Sigmoid colon (tissue), 6 donors: ENCODE measurements at regions not wholly inside any gene's neighbourhood (a gene's known extent, or its start where the extent isn't known, plus 50 kb on each side); places are given as distances from the start of the nearest gene placed in this dataset.

ENCODE experiments used
- DNase-seq: peaks from one replicate; pipeline ENCODE4 v3.0.0-alpha.2; 2019
- H3K27ac ChIP-seq, 4 donors: fragments of 200-600 bp; sonication (generic); one replicate each; pipeline ENCODE4 v1.5.1; 2016 to 2019; ENCODE audit warnings: mild to moderate bottlenecking in 1 of 4
- H3K27me3 ChIP-seq, 3 donors: fragments of 200-600 bp; sonication (generic); one replicate each; pipeline ENCODE4 v1.5.1; 2019; ENCODE audit warnings: mild to moderate bottlenecking in 1 of 3
- H3K36me3 ChIP-seq, 4 donors: fragments of 200-600 bp; sonication (generic); one replicate each; pipeline ENCODE4 v1.5.1; 2016 to 2019
- H3K4me1 ChIP-seq, 4 donors: fragments of 200-600 bp; sonication (generic); one replicate each; pipeline ENCODE4 v1.5.1; 2017 to 2019
- H3K4me3 ChIP-seq, 4 donors: fragments of 200-600 bp; sonication (generic); one replicate each; pipeline ENCODE4 v1.5.1; 2017 to 2019; ENCODE audit warnings: mild to moderate bottlenecking in 2 of 4, moderate library complexity in 1 of 4
- H3K9me3 ChIP-seq, 4 donors: fragments of 200-600 bp in 3 of 4; sonication (generic) in 3 of 4; one replicate each; pipeline versions ENCODE4 v1.5.1 to v1.6.1; 2013 to 2019
- EP300 ChIP-seq, 4 donors: sonication (generic); formaldehyde crosslinking; IDR thresholded peaks; one replicate each; pipeline ENCODE4 v1.6.1; 2017; ENCODE audit warnings: antibody characterized with exemption in 4 of 4
- POLR2A ChIP-seq, 2 donors: fragments of 450-650 bp; IDR thresholded peaks; one replicate each; pipeline ENCODE4 v1.6.1; 2016; ENCODE audit warnings: antibody characterized with exemption in 2 of 2, mild to moderate bottlenecking in 2 of 2, moderate library complexity in 2 of 2
- POLR2AphosphoS5 ChIP-seq, 4 donors: sonication (generic); formaldehyde crosslinking; IDR thresholded peaks; one replicate each; pipeline ENCODE4 v1.6.1; 2017; ENCODE audit warnings: antibody characterized with exemption in 4 of 4
- WGBS, 2 donors: extraction: QIAGEN DNeasy Blood & Tissue Kit; methylation state at CpG; one replicate each; pipeline ENCODE4 v1.1.7; 2013; 5-methylcytosine and 5-hydroxymethylcytosine counted together
- intact Hi-C: fragments of 100-400 bp; cut with DNase I; formaldehyde crosslinking; loops from one replicate; pipeline ENCODE4 v1.15.1; 2023
- TF ChIP-seq, protein P1 (sequence below), 4 experiments: fragments of 450-650 bp in 3 of 4; fragments of 200-600 bp in 1 of 4; IDR thresholded peaks; one replicate each; pipeline ENCODE4 v1.5.1; 2016 to 2019; ENCODE audit warnings: antibody characterized with exemption in 4 of 4, mild to moderate bottlenecking in 3 of 4, moderate library complexity in 2 of 4
- donor health status: healthy with polysubstance abuse.
- donor health status: healthy.

DNA sequence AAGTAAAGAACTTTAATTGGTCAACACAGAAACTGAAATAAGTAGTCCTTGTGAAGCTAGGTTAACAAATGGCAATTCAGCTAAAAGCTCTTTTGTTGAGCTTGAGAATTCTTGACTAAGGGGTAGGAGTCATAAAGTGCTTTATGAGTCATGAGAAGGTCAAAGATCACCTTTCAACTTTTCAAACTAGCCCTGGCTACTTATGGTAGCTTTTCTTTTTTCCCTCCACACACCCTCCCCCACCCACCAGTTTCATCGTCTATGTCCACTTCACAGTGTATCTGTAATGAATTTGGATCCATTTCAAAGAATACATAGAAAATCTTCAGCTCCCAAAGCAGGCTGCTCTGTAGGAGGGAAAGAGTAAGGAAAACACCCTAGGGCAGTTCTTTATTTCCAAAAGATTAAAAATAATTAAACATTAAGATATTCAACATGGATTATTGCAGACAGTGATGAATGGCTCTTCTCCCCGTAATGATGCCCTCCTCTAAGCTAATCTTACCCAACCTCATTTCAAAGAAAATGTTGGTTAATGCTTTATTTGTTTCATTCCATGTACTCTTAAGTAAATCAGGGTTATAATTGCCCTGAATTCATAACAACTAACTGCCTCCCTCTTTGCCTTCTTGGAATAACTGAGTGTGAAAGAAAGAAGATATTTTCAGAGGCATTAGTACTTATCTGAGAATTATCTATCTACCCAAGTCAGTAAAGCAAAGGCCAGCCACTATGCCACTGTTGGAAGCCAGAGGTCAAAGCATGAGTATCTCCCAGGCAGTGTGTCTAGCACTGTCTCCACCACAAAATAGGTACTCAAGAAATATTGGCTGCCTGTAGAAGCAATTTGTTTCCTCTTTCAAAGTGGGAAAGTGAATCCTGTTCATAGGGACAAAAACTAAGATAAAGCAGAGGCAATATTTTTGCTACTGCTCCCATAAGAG lies 290.6 kb downstream of the PIK3R1 start:
- Histone ChIP-seq H3K9me3 (no peaks in the 10 kb centered on the region), H3K27me3 (no peaks in the 10 kb centered on the region), H3K4me1 (no peaks in the 10 kb centered on the region), H3K36me3 (no peaks in the 10 kb centered on the region), H3K27ac (no peak overlapping the region), H3K4me3 (no peak overlapping the region)
- intact Hi-C loops: no loop called here
- no peak for DNase-seq
- TF ChIP-seq POLR2AphosphoS5 (IDR thresholded peaks at IDR 0.05) (no peak), EP300 (IDR thresholded peaks at IDR 0.05) (no peak), POLR2A (IDR thresholded peaks at IDR 0.05) (no peak)
- TF ChIP-seq, protein P1, sequence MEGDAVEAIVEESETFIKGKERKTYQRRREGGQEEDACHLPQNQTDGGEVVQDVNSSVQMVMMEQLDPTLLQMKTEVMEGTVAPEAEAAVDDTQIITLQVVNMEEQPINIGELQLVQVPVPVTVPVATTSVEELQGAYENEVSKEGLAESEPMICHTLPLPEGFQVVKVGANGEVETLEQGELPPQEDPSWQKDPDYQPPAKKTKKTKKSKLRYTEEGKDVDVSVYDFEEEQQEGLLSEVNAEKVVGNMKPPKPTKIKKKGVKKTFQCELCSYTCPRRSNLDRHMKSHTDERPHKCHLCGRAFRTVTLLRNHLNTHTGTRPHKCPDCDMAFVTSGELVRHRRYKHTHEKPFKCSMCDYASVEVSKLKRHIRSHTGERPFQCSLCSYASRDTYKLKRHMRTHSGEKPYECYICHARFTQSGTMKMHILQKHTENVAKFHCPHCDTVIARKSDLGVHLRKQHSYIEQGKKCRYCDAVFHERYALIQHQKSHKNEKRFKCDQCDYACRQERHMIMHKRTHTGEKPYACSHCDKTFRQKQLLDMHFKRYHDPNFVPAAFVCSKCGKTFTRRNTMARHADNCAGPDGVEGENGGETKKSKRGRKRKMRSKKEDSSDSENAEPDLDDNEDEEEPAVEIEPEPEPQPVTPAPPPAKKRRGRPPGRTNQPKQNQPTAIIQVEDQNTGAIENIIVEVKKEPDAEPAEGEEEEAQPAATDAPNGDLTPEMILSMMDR (IDR thresholded peaks at IDR 0.05): no peak
- WGBS, 2 donors: 11 to 57% methylated on average over 2 of the region's 2 CpGs

DNA sequence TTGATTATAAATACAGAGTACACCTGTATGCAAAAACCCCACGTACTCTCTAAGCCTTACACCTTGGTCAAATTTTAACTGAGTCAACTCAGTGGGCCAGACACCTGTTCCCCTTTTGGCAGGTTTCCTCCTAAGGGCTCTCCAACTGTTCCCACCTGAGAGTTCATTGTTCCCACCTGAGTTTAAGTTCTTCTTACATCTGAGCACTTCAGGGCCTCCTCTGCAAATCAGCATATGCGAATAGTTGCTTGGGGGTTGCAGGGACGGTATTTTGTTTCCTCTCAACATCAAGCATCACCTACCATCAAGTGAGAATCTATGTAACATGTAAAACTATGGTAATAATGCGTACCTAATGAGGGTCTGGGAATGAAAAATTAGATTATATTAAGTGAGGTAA lies 300.0 kb downstream of the PIK3R1 start:
- WGBS, 2 donors: 79 to 85% methylated on average over 4 of the region's 4 CpGs
- Histone ChIP-seq H3K27me3 (no peaks in the 10 kb centered on the region), H3K4me3 (no peak overlapping the region), H3K27ac (no peak overlapping the region), H3K4me1 (no peaks in the 10 kb centered on the region), H3K36me3 (no peaks in the 10 kb centered on the region), H3K9me3 (no peaks in the 10 kb centered on the region)
- intact Hi-C loops: no loop called here
- no peak for TF ChIP-seq POLR2AphosphoS5 (IDR thresholded peaks at IDR 0.05)
- no peak for TF ChIP-seq EP300 (IDR thresholded peaks at IDR 0.05)
- TF ChIP-seq POLR2A (IDR thresholded peaks at IDR 0.05): no peak
- TF ChIP-seq, protein P1 (IDR thresholded peaks at IDR 0.05): no peak
- no peak for DNase-seq

GRCh38 chr5:68518286-68518685 lies 302.7 kb downstream of the PIK3R1 start:
- no peaks in the 10 kb centered on the region for H3K27me3 ChIP-seq
- no peak overlapping the region for H3K27ac ChIP-seq
- TF ChIP-seq POLR2A (IDR thresholded peaks at IDR 0.05) (no peak), EP300 (IDR thresholded peaks at IDR 0.05) (no peak), POLR2AphosphoS5 (IDR thresholded peaks at IDR 0.05) (no peak)
- TF ChIP-seq, protein P1 (IDR thresholded peaks at IDR 0.05): no peak
- DNase-seq: no peak
- H3K4me3 ChIP-seq: no peak overlapping the region
- peaks cover 0 to 18% (median 9%) of the 10 kb centered on the region in 4 donors for H3K4me1 ChIP-seq
- H3K9me3 ChIP-seq: no peaks in the 10 kb centered on the region
- intact Hi-C loops: no loop called here
- no peaks in the 10 kb centered on the region for H3K36me3 ChIP-seq
- 90 to 92% methylated on average over 4 of the region's 4 CpGs for WGBS, 2 donors

- Histone ChIP-seq H3K4me3 (no peak overlapping the region), H3K9me3 (no peaks in the 10 kb centered on the region), H3K27ac (no peak overlapping the region), H3K4me1 (peaks cover 0 to 22% (median 11%) of the 10 kb centered on the region in 4 donors), H3K36me3 (no peaks in the 10 kb centered on the region), H3K27me3 (no peaks in the 10 kb centered on the region)
- DNase-seq: no peak
- intact Hi-C loops: no loop called here
- TF ChIP-seq, protein P1 (IDR thresholded peaks at IDR 0.05): no peak
- TF ChIP-seq POLR2A (IDR thresholded peaks at IDR 0.05) (no peak), POLR2AphosphoS5 (IDR thresholded peaks at IDR 0.05) (no peak), EP300 (IDR thresholded peaks at IDR 0.05) (no peak)
- WGBS, 2 donors: 59 to 88% methylated on average over 3 of the region's 3 CpGs
Observed at GRCh38 chr5:68519143-68519542, 303.6 kb downstream of the PIK3R1 start.
